ENCODE measurements at regions not wholly inside any gene's neighbourhood (a gene's known extent, or its start where the extent isn't known, plus 50 kb on each side); places are given as distances from the start of the nearest gene placed in this dataset.

DNA sequence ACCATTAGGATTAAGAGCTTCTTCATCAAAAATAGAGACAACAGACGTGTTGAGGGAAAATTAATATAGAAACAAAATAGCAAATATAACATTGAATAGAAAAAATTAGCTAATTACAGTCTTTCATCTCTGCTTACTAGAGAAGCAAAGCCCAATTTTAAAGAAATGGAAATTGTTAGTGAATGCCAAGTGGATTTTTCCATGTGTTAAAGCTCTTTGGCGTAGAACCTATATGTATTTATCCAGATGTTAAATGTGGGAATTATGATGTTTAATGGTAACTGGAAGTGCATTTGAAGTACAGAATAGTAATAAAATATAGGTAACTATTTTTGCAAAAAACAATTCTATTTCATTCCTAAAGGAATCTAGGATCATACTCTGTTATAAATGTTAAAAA, 212.0 kb upstream of the COL3A1 start:
- Mint-ChIP-seq H3K27me3 (no peaks in the 10 kb centered on the region), H3K9me3 (peaks cover 2% of the 10 kb centered on the region), H3K4me3 (no peak overlapping the region), H3K36me3 (no peaks in the 10 kb centered on the region), H3K27ac (no peak overlapping the region), H3K4me1 (no peaks in the 10 kb centered on the region)
- DNase-seq = no peak

DNA sequence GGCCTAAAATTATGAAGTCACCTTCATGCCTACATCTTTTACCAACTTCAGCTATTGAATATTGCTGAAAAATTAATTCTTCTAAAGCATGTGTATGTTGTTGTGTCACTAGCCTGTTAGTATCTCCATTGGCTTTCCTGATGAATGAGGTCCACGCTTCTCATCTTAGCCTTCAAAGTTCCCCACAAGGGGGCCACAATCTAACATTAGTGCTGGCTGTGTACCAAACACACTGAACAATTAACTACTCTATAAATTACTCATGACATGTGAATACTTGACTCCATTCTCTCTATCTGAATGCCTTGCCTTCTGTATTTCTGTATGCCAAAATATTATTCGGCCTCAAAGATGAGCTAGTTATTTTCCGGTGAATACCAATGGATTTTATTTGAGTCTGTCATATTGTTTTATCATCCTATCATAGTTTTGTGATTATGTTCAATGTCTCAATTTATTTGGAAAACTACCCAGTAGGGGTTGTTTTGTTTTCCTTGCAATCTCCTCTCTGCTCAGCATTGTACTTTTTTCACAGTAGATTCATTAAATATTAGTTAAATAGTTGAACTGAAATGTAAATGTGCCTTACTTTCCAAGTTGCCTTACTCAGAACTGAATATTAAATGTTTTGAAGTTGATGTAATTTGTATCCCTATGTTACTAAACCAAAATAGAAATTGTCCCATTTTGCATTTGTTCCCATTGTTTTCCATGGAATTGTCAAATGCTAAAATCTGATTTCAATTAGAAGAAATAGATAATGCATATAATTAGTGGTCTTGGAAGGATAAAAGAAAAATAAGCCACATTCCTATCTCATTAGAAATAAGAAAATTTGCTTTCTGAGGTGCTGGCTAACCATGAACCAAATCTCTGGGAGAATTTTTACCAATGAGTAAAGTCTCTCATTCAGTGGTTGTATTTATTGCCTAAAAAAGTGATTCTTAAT, 208.4 kb upstream of the COL3A1 start:
- Mint-ChIP-seq H3K4me3 (no peak overlapping the region), H3K36me3 (no peaks in the 10 kb centered on the region), H3K27me3 (no peaks in the 10 kb centered on the region), H3K27ac (no peak overlapping the region), H3K4me1 (no peaks in the 10 kb centered on the region), H3K9me3 (no peaks in the 10 kb centered on the region)
- no peak for DNase-seq

DNA sequence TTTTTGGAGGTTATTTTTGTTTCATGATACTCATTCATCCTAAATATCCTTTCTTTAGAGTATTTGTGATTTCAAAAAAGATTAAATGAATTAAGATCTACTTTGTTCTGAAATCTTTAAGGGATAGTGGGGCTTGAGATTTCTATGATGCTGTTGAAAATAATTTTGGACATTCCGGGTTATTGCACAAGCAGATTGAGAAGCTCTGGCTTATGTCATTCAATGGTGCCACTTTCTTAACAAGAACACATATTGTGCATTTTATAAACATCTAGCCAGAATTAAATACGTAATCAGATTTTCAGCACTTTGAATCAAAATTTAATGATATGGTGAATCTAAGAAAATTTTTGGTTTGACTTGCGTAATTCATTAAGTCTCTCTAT, 207.7 kb upstream of the COL3A1 start:
- Mint-ChIP-seq H3K9me3 (no peaks in the 10 kb centered on the region), H3K27ac (no peak overlapping the region), H3K4me1 (no peaks in the 10 kb centered on the region), H3K36me3 (no peaks in the 10 kb centered on the region), H3K4me3 (no peak overlapping the region), H3K27me3 (no peaks in the 10 kb centered on the region)
- DNase-seq = no peak

DNA sequence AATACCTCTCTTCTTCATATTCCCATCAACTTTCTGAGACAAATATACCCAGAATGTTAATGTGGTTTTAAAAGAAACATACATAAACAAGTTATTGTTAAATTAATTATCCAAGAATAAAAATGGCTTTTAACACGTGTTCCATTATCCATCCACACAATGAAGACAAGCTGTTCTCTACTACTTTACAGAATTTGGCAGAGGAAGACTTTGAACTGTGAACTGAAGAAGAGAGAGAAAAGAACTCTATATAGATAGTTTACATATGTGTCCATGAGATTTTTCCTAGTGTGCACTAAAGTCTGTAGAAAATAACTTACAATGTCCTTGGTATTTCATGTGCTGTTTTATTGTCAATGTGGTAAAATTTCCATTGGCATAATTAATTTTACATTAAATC, 207.0 kb upstream of the COL3A1 start:
- H3K4me1 Mint-ChIP-seq = no peaks in the 10 kb centered on the region
- no peak overlapping the region for H3K4me3 Mint-ChIP-seq
- H3K9me3 Mint-ChIP-seq = no peaks in the 10 kb centered on the region
- DNase-seq = no peak
- H3K27me3 Mint-ChIP-seq = no peaks in the 10 kb centered on the region
- no peaks in the 10 kb centered on the region for H3K36me3 Mint-ChIP-seq
- H3K27ac Mint-ChIP-seq = no peak overlapping the region

DNA sequence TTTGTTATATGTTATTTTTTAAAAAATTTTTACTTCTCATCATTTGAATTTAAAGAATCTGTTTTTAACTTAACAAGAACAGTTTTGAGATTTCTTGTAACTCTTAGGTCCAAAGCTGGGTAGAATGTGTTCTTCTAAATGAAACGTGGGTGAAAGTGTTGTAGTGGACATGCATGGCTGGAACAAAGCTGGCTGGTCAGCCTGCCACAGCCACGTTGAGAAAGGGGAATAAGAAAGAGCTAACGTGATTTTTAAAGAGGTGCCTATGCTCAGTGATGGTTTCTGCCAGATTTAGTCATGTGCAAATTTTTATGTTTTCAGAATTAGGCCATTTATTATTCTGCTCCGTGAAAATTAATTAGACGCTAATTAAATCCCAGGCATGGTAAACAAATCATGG, 203.9 kb upstream of the COL3A1 start:
- Mint-ChIP-seq H3K27me3 (no peaks in the 10 kb centered on the region), H3K4me1 (no peaks in the 10 kb centered on the region), H3K36me3 (no peaks in the 10 kb centered on the region), H3K9me3 (no peaks in the 10 kb centered on the region), H3K4me3 (no peak overlapping the region), H3K27ac (no peak overlapping the region)
- no peak for DNase-seq

DNA sequence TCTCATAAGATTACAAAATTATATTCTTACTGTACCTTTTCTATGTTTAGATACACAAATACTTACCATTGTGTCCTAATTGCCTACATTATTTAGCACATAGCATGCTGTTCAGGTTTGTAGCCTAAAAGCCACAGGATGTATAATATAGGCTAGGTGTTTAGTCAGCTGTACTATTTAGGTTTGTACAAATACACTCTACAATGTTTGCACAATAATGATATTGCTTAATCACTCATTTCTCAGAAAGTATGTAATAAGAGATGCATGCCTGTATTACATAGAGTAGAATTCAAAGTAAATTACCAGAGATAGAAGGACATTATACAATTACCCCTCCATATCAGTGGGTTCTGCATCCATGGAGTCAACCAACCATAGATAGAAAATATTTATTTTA, 201.1 kb upstream of the COL3A1 start:
- Mint-ChIP-seq H3K27ac (no peak overlapping the region), H3K36me3 (no peaks in the 10 kb centered on the region), H3K9me3 (no peaks in the 10 kb centered on the region), H3K4me1 (no peaks in the 10 kb centered on the region), H3K27me3 (no peaks in the 10 kb centered on the region), H3K4me3 (no peak overlapping the region)
- no peak for DNase-seq

DNA sequence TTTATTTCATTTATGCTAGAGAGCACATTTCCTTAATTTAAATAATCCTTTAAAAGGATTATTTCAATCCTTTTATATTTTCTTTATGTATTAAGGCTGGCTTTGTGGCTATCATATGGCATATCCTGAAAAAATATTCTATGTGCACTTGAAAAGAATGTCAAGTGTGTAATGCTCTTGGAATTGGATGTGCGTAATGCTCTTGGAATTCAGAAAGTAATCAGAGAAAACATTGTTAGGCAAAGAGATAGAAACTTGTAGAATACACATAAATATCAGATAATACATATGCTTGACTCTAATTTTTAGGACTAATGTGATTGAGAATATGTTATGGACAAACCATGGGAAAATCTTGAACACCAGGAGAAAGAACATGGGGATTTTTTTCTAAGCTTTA, 197.5 kb upstream of the COL3A1 start:
- H3K27me3 Mint-ChIP-seq = no peaks in the 10 kb centered on the region
- H3K4me1 Mint-ChIP-seq = no peaks in the 10 kb centered on the region
- H3K36me3 Mint-ChIP-seq = no peaks in the 10 kb centered on the region
- H3K27ac Mint-ChIP-seq = no peak overlapping the region
- no peak overlapping the region for H3K4me3 Mint-ChIP-seq
- no peak for DNase-seq
- H3K9me3 Mint-ChIP-seq = no peaks in the 10 kb centered on the region

DNA sequence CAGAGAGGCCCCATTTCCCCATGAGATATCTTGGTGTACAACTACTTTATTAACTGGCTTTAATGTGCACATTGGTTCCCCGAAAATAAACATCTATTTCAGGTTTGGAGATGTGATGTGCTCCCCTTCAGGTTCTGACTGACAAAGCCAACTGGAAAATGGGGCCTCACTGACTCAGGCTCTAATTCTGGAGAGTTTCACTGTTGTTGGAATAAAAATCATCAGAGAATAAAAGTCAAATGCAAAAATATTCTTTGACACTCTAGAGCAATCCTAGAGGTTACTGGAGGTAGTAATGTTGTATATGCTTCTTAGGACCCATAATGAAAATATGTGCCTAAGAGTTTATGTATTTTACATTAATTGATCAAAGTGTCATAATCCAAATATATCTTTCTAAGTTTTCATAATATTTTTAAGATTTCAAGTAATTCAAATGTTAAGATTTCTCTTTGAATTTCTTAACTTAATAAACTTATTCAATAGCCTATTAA, 189.9 kb upstream of the COL3A1 start:
- no peaks in the 10 kb centered on the region for H3K9me3 Mint-ChIP-seq
- H3K4me1 Mint-ChIP-seq = no peaks in the 10 kb centered on the region
- H3K27ac Mint-ChIP-seq = no peak overlapping the region

DNA sequence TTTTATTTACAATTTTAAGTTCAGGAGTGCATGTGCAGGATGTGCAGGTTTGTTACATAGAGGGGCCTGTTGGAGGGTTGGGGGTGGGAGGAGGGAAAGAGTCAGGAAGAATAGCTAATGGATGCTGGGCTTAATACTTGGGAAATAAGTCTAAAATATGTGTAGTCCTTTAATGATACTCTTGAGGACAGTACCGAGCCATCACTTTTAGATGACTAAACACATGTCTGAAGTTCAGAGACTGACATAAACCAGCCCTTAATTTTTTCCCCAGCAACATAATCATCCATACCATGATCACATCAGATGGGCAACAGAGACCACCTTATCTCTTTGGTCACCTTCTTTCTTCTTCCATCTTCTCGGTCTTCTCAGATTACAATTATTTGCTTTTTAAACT, 189.1 kb upstream of the COL3A1 start:
- Mint-ChIP-seq H3K9me3 (no peaks in the 10 kb centered on the region), H3K4me3 (no peak overlapping the region), H3K27me3 (no peaks in the 10 kb centered on the region), H3K4me1 (no peaks in the 10 kb centered on the region), H3K36me3 (no peaks in the 10 kb centered on the region), H3K27ac (no peak overlapping the region)
- DNase-seq = no peak

More for the DNA sequence above, 189.9 kb upstream of the COL3A1 start:
- H3K4me3 Mint-ChIP-seq = no peak overlapping the region
- H3K27me3 Mint-ChIP-seq = no peaks in the 10 kb centered on the region
- no peak for DNase-seq
- no peaks in the 10 kb centered on the region for H3K36me3 Mint-ChIP-seq

DNA sequence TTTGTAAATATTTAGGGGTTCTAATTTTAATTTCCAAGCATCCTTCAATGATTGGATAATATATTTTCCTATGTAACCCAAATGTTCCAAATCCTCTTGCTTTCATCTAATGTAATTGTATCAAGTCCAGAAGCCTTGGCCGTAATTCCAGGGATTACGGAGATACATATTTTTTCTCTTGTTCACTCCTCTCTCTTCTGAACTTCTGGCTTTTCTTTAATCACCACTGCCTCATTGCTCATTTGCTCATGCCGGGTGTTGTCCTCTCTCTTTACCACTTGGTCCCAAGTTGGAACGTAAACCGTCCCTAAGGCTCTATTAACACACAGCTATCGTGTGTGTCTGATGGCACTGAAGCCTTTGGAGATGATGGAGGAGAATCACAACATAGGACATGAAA, 188.7 kb upstream of the COL3A1 start:
- Mint-ChIP-seq H3K36me3 (no peaks in the 10 kb centered on the region), H3K27me3 (no peaks in the 10 kb centered on the region), H3K9me3 (no peaks in the 10 kb centered on the region), H3K27ac (no peak overlapping the region), H3K4me1 (no peaks in the 10 kb centered on the region), H3K4me3 (no peak overlapping the region)
- no peak for DNase-seq

DNA sequence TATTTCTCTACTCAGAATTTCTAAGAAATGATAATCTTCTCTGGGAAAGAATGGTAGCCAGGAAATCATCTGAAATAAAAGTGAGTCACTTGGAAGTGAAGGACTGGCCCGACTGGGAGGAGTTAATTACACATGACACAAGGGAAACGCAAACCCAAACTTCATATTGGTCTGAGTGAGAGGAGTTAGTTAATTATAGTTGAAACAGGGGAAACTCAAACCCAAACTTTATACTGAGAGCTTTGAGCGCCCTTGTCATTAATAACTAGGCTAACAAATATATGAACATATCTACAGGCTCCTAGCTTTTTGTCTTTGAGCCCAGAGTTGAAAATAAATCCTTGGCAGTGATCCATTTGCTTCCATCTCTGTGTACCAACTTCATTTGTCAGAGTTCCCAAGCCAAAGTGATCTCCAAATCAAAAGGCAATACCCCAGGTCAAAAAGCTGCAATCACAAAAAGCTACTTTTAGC, 187.8 kb upstream of the COL3A1 start:
- H3K4me3 Mint-ChIP-seq = no peak overlapping the region
- H3K4me1 Mint-ChIP-seq = no peaks in the 10 kb centered on the region
- H3K27ac Mint-ChIP-seq = no peak overlapping the region
- no peak for DNase-seq
- H3K36me3 Mint-ChIP-seq = no peaks in the 10 kb centered on the region
- H3K9me3 Mint-ChIP-seq = no peaks in the 10 kb centered on the region
- H3K27me3 Mint-ChIP-seq = no peaks in the 10 kb centered on the region

DNA sequence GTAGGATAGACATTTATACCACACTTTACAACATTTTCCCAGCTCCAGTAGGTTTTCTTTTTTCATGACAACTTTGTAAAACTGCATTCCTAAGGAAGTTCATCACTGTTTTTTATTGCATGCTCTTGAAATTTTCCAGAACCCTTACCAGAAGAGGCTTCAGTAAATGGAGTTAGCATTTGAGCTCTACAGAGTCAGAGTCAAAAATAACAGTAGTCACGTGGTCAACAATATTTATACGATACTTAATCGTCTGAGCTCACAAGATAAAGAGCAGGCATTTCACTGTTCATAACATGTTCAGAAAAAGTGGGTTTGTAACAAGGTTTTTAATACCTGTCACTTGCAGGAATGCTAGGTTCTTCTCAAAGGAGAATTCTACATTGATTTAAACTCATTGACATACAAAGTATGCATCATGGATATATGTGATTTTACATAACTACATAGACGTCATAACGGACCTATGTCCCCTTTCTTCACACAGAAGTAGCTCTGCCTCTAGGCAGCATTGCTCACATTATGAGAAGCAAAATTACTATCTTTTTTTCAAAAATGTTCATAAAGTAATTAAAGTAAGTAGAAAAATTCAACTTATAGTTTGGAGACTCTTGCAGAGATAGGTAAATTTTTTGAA, 187.0 kb upstream of the COL3A1 start:
- Mint-ChIP-seq H3K27me3 (no peaks in the 10 kb centered on the region), H3K4me1 (no peaks in the 10 kb centered on the region), H3K4me3 (no peak overlapping the region), H3K9me3 (no peaks in the 10 kb centered on the region), H3K36me3 (no peaks in the 10 kb centered on the region), H3K27ac (no peak overlapping the region)
- DNase-seq = no peak

DNA sequence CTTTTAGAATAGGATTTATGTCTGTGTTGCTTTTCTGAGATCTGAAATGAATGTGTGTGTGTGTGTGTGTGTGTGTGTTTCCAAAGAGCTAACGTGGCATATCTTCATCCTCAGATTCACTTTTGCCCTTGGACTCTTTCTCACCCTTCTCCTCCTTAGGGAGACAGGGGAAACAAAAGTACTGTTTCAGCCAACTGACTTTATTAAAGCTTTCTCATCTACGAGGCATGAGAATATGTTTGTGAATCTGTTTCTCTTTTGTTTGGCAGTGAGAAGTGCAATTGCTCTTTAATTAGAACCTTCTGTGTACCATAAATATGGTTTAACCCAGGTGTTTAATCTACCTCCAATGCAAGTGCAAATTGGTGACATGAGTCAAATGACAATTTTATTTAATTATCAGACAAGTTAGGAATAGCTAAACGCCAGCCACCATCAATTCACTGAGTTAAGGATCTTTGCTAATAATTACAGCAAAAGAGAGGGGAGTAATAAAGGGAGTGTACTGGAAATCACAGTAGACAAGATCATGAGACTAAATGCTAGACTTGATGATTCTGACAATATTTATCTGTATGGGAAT, 186.4 kb upstream of the COL3A1 start:
- no peak overlapping the region for H3K4me3 Mint-ChIP-seq
- no peaks in the 10 kb centered on the region for H3K27me3 Mint-ChIP-seq
- H3K4me1 Mint-ChIP-seq = no peaks in the 10 kb centered on the region
- H3K36me3 Mint-ChIP-seq = no peaks in the 10 kb centered on the region
- no peaks in the 10 kb centered on the region for H3K9me3 Mint-ChIP-seq
- no peak overlapping the region for H3K27ac Mint-ChIP-seq
- DNase-seq = no peak

DNA sequence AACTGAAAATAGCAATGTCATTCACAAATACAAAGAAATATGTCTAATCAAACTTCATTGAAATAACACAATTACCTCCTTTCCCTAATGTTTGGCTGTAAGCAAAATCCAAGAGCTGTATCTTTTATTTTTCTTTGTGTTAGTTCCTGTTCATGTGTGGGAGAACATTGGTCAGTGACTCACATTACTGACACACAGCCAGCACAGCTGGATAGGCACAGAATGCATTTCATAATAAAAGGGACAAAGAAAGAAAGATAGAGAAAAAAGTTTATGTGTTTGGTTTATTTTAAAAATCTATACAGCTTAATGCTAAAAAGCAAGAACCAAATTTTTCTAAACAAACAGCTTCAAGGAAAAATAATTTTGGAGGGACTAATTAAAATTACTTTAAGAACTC, 185.6 kb upstream of the COL3A1 start:
- no peak for DNase-seq
- Mint-ChIP-seq H3K27me3 (no peaks in the 10 kb centered on the region), H3K4me3 (no peak overlapping the region)

DNA sequence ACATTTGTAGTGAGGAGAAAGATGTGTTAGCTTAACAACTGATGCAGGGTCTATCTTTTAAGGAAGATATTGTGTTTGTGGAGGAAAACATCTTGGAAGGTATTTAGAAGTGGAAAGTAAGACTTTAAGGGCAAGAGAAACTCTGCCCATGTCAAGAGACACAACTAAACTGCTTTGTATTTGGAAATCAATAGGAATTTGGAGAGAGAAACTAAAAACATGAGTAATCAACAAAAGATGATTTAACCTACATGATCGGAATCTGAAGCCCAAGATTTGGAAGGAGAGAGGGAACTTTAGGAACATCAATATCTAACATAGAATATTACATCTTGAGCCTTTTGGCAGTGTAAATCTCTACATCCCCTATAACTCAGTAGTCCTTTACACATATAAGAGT, 184.2 kb upstream of the COL3A1 start:
- H3K27ac Mint-ChIP-seq = no peak overlapping the region
- H3K27me3 Mint-ChIP-seq = no peaks in the 10 kb centered on the region
- H3K9me3 Mint-ChIP-seq = no peaks in the 10 kb centered on the region
- H3K4me1 Mint-ChIP-seq = no peaks in the 10 kb centered on the region
- DNase-seq = no peak
- H3K4me3 Mint-ChIP-seq = no peak overlapping the region
- H3K36me3 Mint-ChIP-seq = no peaks in the 10 kb centered on the region

More for the DNA sequence above, 185.6 kb upstream of the COL3A1 start:
- Mint-ChIP-seq H3K36me3 (no peaks in the 10 kb centered on the region), H3K27ac (no peak overlapping the region), H3K9me3 (no peaks in the 10 kb centered on the region), H3K4me1 (no peaks in the 10 kb centered on the region)
